Natural killer cell (primary cell): ENCODE measurements at regions not wholly inside any gene's neighbourhood (a gene's known extent, or its start where the extent isn't known, plus 50 kb on each side); places are given as distances from the start of the nearest gene placed in this dataset.

Experiments
- ATAC-seq, 3 donors: fragments of 150-1000 bp in 2 of 3; fragments of 200-7000 bp in 1 of 3; cut with Tn5 transposase; 1 replicate in 1 of 3; 2 replicates in 2 of 3; pipeline ENCODE4 v1.10.0; 2021; ENCODE audit warnings: mild to moderate bottlenecking in 2 of 3, moderate library complexity in 2 of 3
- DNase-seq, 2 donors: peaks; one replicate each; pipeline versions ENCODE4 v3.0.0 to v3.0.0-alpha.2; 2013 to 2021; ENCODE audit warnings: mixed read lengths in 1 of 2
- H3K27ac ChIP-seq: one replicate; pipeline ENCODE4 v1.5.1; 2013; ENCODE audit warnings: mild to moderate bottlenecking, low read length
- H3K27me3 ChIP-seq: one replicate; pipeline ENCODE4 v1.6.1; 2013; ENCODE audit warnings: low read length; ENCODE audit not compliant: control insufficient read depth, insufficient read depth
- H3K36me3 ChIP-seq: one replicate; pipeline ENCODE4 v1.6.1; 2013; ENCODE audit warnings: low read length; ENCODE audit not compliant: control insufficient read depth, insufficient read depth
- H3K4me1 ChIP-seq: one replicate; pipeline ENCODE4 v1.6.1; 2013; ENCODE audit warnings: low read length; ENCODE audit not compliant: control insufficient read depth, insufficient read depth
- H3K4me3 ChIP-seq: one replicate; pipeline ENCODE4 v1.5.1; 2013; ENCODE audit warnings: low read length
- H3K9me3 ChIP-seq: one replicate; pipeline ENCODE4 v1.6.1; 2013; ENCODE audit warnings: low read length; ENCODE audit not compliant: control insufficient read depth, insufficient read depth
- H3K27ac Mint-ChIP-seq, 2 donors: one replicate each; pipeline ENCODE4 v1.8.0; 2022; ENCODE audit warnings: mild to moderate bottlenecking in 2 of 2, mixed read lengths in 2 of 2, moderate library complexity in 1 of 2
- H3K27me3 Mint-ChIP-seq, 2 donors: one replicate each; pipeline ENCODE4 v1.8.0; 2022; ENCODE audit warnings: low read depth in 2 of 2, mixed read lengths in 2 of 2
- H3K36me3 Mint-ChIP-seq: one replicate; pipeline ENCODE4 v1.8.0; 2022; ENCODE audit warnings: mixed read lengths
- H3K4me1 Mint-ChIP-seq, 2 donors: one replicate each; pipeline ENCODE4 v1.8.0; 2022; ENCODE audit warnings: mixed read lengths in 2 of 2
- H3K4me3 Mint-ChIP-seq: one replicate; pipeline ENCODE4 v1.8.0; 2022; ENCODE audit warnings: mild to moderate bottlenecking, moderate library complexity, mixed read lengths
- H3K9me3 Mint-ChIP-seq, 2 donors: one replicate each; pipeline ENCODE4 v1.8.0; 2022; ENCODE audit warnings: mixed read lengths in 2 of 2
- CTCF ChIP-seq: fragments of 200-600 bp; IDR thresholded peaks from one replicate; pipeline ENCODE4 v1.8.0; 2022; ENCODE audit warnings: antibody characterized with exemption
- WGBS: methylation state at CpG from one replicate; pipeline ENCODE4 v1.1.7; 2013; ENCODE audit warnings: missing lambda C conversion rate; ENCODE audit not compliant: insufficient coverage; 5-methylcytosine and 5-hydroxymethylcytosine counted together
- intact Hi-C: fragments of 100-400 bp; cut with micrococcal nuclease; formaldehyde crosslinking; loops from one replicate; pipeline ENCODE4 v1.14.2; 2022

- no peaks in the 10 kb centered on the region for H3K4me1 Mint-ChIP-seq
- H3K4me1 ChIP-seq: no peaks in the 10 kb centered on the region
- H3K27me3 ChIP-seq: no peaks in the 10 kb centered on the region
- no peak overlapping the region for H3K4me3 ChIP-seq
- WGBS: 64% methylated on average over 1 of the region's 2 CpGs
- no peak for DNase-seq
- peaks cover 4% of the 10 kb centered on the region for H3K9me3 ChIP-seq
- intact Hi-C loops: no loop called here
- H3K9me3 Mint-ChIP-seq: peaks cover 17 to 18% of the 10 kb centered on the region in 2 donors
- H3K27me3 Mint-ChIP-seq: no peaks in the 10 kb centered on the region
- H3K27ac Mint-ChIP-seq: no peak overlapping the region
- no peak overlapping the region for H3K27ac ChIP-seq
- ATAC-seq: no peak
- H3K4me3 Mint-ChIP-seq: no peak overlapping the region
- TF ChIP-seq CTCF: no peak
- H3K36me3 Mint-ChIP-seq: peaks cover 17% of the 10 kb centered on the region
- H3K36me3 ChIP-seq: no peaks in the 10 kb centered on the region
Measured at GRCh38 chr1:81008293-81008692, 792.4 kb upstream of the ADGRL2 start.

- no peaks in the 10 kb centered on the region for H3K4me1 ChIP-seq
- no peaks in the 10 kb centered on the region for H3K27me3 ChIP-seq
- no peak overlapping the region for H3K27ac ChIP-seq
- Mint-ChIP-seq H3K27me3 (no peaks in the 10 kb centered on the region), H3K4me3 (no peak overlapping the region), H3K4me1 (no peaks in the 10 kb centered on the region), H3K36me3 (peaks cover 17% of the 10 kb centered on the region), H3K9me3 (peaks cover 14 to 19% of the 10 kb centered on the region in 2 donors), H3K27ac (no peak overlapping the region)
- H3K36me3 ChIP-seq: no peaks in the 10 kb centered on the region
- intact Hi-C loops: no loop called here
- no peak for DNase-seq
- TF ChIP-seq CTCF: no peak
- ATAC-seq: no peak
- 67% methylated on average over 1 of the region's 3 CpGs for WGBS
- H3K9me3 ChIP-seq: peaks cover 4% of the 10 kb centered on the region
- no peak overlapping the region for H3K4me3 ChIP-seq
Measured at GRCh38 chr1:81007024-81007423, 793.7 kb upstream of the ADGRL2 start.

GRCh38 chr1:81006502-81006901, 794.2 kb upstream of the ADGRL2 start:
- DNase-seq: no peak
- Histone ChIP-seq H3K4me3 (no peak overlapping the region), H3K4me1 (no peaks in the 10 kb centered on the region), H3K9me3 (peaks cover 4% of the 10 kb centered on the region), H3K27me3 (no peaks in the 10 kb centered on the region), H3K36me3 (no peaks in the 10 kb centered on the region), H3K27ac (no peak overlapping the region)
- no peak for ATAC-seq
- no peaks in the 10 kb centered on the region for H3K4me1 Mint-ChIP-seq
- H3K27ac Mint-ChIP-seq: no peak overlapping the region
- H3K9me3 Mint-ChIP-seq: peaks cover 14 to 19% of the 10 kb centered on the region in 2 donors
- no peaks in the 10 kb centered on the region for H3K27me3 Mint-ChIP-seq
- intact Hi-C loops: no loop called here
- TF ChIP-seq CTCF: no peak
- H3K4me3 Mint-ChIP-seq: no peak overlapping the region
- peaks cover 17% of the 10 kb centered on the region for H3K36me3 Mint-ChIP-seq
- WGBS: 73% methylated on average over 5 of the region's 5 CpGs

GRCh38 chr1:81004011-81004410, 796.7 kb upstream of the ADGRL2 start:
- no peak for DNase-seq
- no peaks in the 10 kb centered on the region for H3K27me3 Mint-ChIP-seq
- H3K36me3 Mint-ChIP-seq: peaks cover 17% of the 10 kb centered on the region

More at GRCh38 chr1:81004011-81004410, 796.7 kb upstream of the ADGRL2 start:
- H3K27me3 ChIP-seq: no peaks in the 10 kb centered on the region
- Mint-ChIP-seq H3K4me1 (no peaks in the 10 kb centered on the region), H3K9me3 (peaks cover 15 to 16% of the 10 kb centered on the region in 2 donors), H3K4me3 (no peak overlapping the region), H3K27ac (no peak overlapping the region)
- 85% methylated on average over 4 of the region's 4 CpGs for WGBS
- no peak for TF ChIP-seq CTCF
- H3K36me3 ChIP-seq: no peaks in the 10 kb centered on the region
- H3K4me1 ChIP-seq: no peaks in the 10 kb centered on the region
- intact Hi-C loops: no loop called here
- H3K27ac ChIP-seq: no peak overlapping the region
- no peak overlapping the region for H3K4me3 ChIP-seq
- H3K9me3 ChIP-seq: peaks cover 4% of the 10 kb centered on the region
- no peak for ATAC-seq
